PFSK-1 (cell line): ENCODE measurements at regions not wholly inside any gene's neighbourhood (a gene's known extent, or its start where the extent isn't known, plus 50 kb on each side); places are given as distances from the start of the nearest gene placed in this dataset.

Source experiments
- FOXP2 ChIP-seq: optimal IDR thresholded peaks from 2 replicates; pipeline ENCODE3; 2011; ENCODE audit warnings: borderline replicate concordance, control low read depth, inconsistent platforms; ENCODE audit not compliant: insufficient read depth; ENCODE audit errors: extremely low read length, extremely low read depth
- POLR2AphosphoS5 ChIP-seq: IDR thresholded peaks from 2 replicates; pipeline ENCODE4 v1.6.1; 2012; ENCODE audit warnings: low read depth, mild to moderate bottlenecking, control low read depth, low read length, moderate library complexity
- REST ChIP-seq, 2 experiments: IDR thresholded peaks; 2 replicates each; pipeline versions ENCODE4 v1.6.1 to v1.8.0; 2011 to 2012; ENCODE audit warnings: low read depth in 2 of 2, low read length in 2 of 2, control low read depth in 1 of 2, inconsistent platforms in 1 of 2, mild to moderate bottlenecking in 1 of 2, moderate library complexity in 1 of 2; ENCODE audit not compliant: insufficient read depth in 1 of 2
- SIN3A ChIP-seq: IDR thresholded peaks from 2 replicates; pipeline ENCODE4 v1.6.1; 2012; ENCODE audit warnings: mild to moderate bottlenecking, low read length, moderate library complexity, borderline replicate concordance; ENCODE audit not compliant: insufficient read depth
- TAF1 ChIP-seq: IDR thresholded peaks from 2 replicates; pipeline ENCODE4 v1.6.1; 2012; ENCODE audit warnings: low read length, control low read depth, borderline replicate concordance; ENCODE audit not compliant: insufficient read depth

- TF ChIP-seq REST (IDR thresholded peaks at IDR 0.05; ENCODE audit: insufficient read depth in 1 of 2, low read depth in 2 of 2, low read length in 2 of 2) (no peak), POLR2AphosphoS5 (no peak), FOXP2 (no peak), SIN3A (no peak), TAF1 (no peak)
These were observed 56.4 kb downstream of the MRPL36 start for GRCh38 chr5:1743061-1743768.

- TF ChIP-seq SIN3A (no peak), REST (IDR thresholded peaks at IDR 0.05; ENCODE audit: insufficient read depth in 1 of 2, low read depth in 2 of 2, low read length in 2 of 2) (no peak), TAF1 (no peak), POLR2AphosphoS5 (no peak), FOXP2 (no peak)
These were observed 61.7 kb downstream of the MRPL36 start for GRCh38 chr5:1737790-1738405.

- TF ChIP-seq REST (IDR thresholded peaks at IDR 0.05; ENCODE audit: insufficient read depth in 1 of 2, low read depth in 2 of 2, low read length in 2 of 2), result no peak
- no peak for TF ChIP-seq FOXP2
- TF ChIP-seq SIN3A, result no peak
- no peak for TF ChIP-seq TAF1
- no peak for TF ChIP-seq POLR2AphosphoS5
These were observed 62.5 kb downstream of the MRPL36 start for GRCh38 chr5:1736889-1737711.

GRCh38 chr5:1736065-1736464, 63.6 kb downstream of the MRPL36 start:
- TF ChIP-seq TAF1, result no peak
- no peak for TF ChIP-seq POLR2AphosphoS5
- TF ChIP-seq SIN3A, result no peak
- TF ChIP-seq REST (IDR thresholded peaks at IDR 0.05; ENCODE audit: insufficient read depth in 1 of 2, low read depth in 2 of 2, low read length in 2 of 2), result no peak
- TF ChIP-seq FOXP2, result no peak
